Neural progenitor cell (in vitro differentiated cells): ENCODE measurements at regions not wholly inside any gene's neighbourhood (a gene's known extent, or its start where the extent isn't known, plus 50 kb on each side); places are given as distances from the start of the nearest gene placed in this dataset.

Experiments
- CTCF ChIP-seq: fragments of 200-600 bp; sonication (generic); IDR thresholded peaks from 2 replicates; pipeline ENCODE4 v1.5.1; 2017; ENCODE audit warnings: antibody characterized with exemption, mild to moderate bottlenecking
- EZH2 ChIP-seq: fragments of 200-600 bp; sonication (generic); IDR thresholded peaks from 2 replicates; pipeline ENCODE4 v1.6.1; 2017; ENCODE audit warnings: antibody characterized with exemption, mild to moderate bottlenecking, moderate library complexity
- EZH2phosphoT487 ChIP-seq: fragments of 200-600 bp; sonication (generic); IDR thresholded peaks from 2 replicates; pipeline ENCODE4 v1.6.1; 2017; ENCODE audit warnings: antibody characterized with exemption

- TF ChIP-seq EZH2 (no peak), CTCF (no peak), EZH2phosphoT487 (no peak)
These were observed 536.0 kb downstream of the BCKDHB start for GRCh38 chr6:80642452-80642851.
